ENCODE measurements at regions not wholly inside any gene's neighbourhood (a gene's known extent, or its start where the extent isn't known, plus 50 kb on each side); places are given as distances from the start of the nearest gene placed in this dataset.

DNA sequence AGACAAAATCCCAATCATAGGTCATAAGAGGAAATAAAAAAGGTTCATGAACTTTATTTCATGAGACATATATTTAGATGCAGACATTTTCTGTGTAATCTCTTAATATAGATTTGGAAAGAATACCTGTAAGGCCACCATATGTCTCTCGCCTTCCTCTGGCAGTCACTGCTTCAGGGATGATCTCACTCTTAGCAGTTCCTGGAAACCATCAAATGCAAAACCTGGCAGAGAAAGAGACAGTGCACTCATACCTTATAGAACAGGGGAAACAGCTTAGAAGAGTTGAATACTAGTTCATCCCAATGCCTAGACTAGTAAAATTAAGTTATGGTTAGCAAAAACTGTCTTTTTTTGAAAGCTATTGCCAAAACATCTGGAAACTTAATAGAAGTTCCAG is 243.3 kb downstream of the GASK1B start:
- no peak for TF ChIP-seq ZFX (IDR thresholded peaks at IDR 0.05)
- TF ChIP-seq, protein P1, sequence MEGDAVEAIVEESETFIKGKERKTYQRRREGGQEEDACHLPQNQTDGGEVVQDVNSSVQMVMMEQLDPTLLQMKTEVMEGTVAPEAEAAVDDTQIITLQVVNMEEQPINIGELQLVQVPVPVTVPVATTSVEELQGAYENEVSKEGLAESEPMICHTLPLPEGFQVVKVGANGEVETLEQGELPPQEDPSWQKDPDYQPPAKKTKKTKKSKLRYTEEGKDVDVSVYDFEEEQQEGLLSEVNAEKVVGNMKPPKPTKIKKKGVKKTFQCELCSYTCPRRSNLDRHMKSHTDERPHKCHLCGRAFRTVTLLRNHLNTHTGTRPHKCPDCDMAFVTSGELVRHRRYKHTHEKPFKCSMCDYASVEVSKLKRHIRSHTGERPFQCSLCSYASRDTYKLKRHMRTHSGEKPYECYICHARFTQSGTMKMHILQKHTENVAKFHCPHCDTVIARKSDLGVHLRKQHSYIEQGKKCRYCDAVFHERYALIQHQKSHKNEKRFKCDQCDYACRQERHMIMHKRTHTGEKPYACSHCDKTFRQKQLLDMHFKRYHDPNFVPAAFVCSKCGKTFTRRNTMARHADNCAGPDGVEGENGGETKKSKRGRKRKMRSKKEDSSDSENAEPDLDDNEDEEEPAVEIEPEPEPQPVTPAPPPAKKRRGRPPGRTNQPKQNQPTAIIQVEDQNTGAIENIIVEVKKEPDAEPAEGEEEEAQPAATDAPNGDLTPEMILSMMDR (conservative IDR thresholded peaks at IDR 0.05), result no peak
- no peak overlapping the region for H3K27ac ChIP-seq

DNA sequence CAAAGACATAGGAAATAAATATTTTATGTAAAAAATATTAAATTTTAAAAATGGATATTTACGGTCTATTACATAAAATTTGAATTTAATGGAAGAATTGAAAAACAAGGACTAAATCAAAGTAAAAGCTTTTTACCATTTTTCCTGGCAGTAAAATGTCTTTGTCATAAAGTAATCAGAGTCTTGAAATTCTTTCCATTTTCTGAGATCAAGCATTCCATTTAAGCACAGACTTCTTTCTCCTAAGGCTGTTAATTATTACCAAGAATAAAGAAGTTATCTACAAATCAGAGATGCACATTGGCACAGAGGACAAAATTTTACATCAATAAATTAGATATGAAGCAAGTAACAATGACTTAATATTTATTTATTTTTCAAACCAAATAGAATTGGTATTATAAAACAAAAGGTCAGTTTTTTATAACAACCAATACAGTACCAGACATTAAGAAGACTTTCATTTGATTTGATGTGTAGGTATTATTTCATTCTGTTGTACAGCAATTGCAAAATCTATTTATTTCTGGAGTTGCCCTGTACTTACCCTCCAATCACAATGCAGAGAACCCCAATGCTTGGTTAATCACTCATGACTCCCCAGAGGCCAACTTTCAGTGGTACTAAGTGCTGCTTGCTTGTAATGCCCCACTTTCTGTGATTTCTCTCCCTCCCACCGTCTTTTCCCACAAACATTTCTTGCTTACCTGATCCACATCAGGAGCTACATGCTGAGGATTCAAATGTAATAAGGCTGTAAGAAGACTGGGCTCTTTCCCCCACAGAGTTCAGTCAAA is 254.6 kb downstream of the GASK1B start:
- no peak overlapping the region for H3K27ac ChIP-seq
- TF ChIP-seq, protein P1 (conservative IDR thresholded peaks at IDR 0.05), result no peak
- no peak for TF ChIP-seq ZFX (IDR thresholded peaks at IDR 0.05)

DNA sequence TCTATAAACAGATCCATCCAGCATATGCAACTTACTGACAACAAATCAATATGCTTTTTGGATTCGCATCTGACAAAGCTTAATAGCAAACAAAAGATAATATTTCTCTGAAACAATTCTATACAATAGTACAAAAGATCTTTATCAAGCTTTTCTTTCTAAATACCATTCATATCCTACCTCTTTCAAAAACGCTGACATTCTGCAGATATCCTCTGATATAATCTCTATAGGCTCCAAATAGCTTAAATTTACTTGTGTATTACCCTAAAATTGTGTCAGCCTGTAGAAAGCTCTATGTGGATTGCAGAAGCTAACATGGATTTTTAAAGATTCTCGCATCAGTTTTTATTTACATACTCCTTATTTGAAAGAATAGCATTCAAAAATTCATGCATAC is 260.6 kb downstream of the GASK1B start:
- TF ChIP-seq, protein P1 (conservative IDR thresholded peaks at IDR 0.05), result no peak
- TF ChIP-seq ZFX (IDR thresholded peaks at IDR 0.05), result no peak
- no peak overlapping the region for H3K27ac ChIP-seq

DNA sequence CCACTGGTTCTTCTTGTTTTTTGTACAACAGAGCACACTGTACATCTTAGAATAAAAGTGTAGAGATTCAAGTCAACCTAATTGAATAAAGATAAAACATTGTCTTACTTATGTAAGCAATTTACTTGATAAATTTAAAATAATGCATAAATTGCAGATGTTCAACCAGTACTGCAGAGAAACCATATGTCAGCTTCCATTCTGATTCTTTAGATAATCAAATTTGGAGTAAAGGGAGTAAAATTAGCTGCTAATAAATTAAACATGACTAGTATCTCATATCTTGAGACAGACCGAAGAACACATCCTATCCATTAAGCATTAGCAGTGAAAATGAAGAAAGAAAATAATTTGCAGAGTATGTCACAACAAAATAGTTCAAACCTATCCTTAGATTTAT is 261.2 kb downstream of the GASK1B start:
- no peak overlapping the region for H3K27ac ChIP-seq
- TF ChIP-seq ZFX (IDR thresholded peaks at IDR 0.05), result no peak
- TF ChIP-seq, protein P1 (conservative IDR thresholded peaks at IDR 0.05), result no peak

DNA sequence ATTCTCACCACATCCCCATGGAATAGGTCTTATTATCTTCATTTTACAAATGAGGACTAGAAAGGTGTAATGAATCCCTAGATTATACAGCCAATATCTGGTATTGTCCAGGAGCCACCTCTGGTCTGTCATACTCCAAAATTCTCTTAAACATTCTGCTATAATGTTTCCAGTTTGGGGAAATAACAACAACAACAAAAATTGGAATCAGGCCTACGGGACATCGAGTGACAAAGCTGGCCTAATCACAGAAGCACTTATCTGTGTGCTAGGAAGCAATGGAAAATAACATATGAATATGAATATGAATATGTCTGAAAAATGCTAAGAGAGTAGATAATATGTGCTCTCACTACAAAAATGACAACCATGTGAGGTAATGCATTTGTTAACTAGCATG is 264.1 kb downstream of the GASK1B start:
- no peak overlapping the region for H3K27ac ChIP-seq
- TF ChIP-seq ZFX (IDR thresholded peaks at IDR 0.05), result no peak
- TF ChIP-seq, protein P1 (conservative IDR thresholded peaks at IDR 0.05), result no peak

DNA sequence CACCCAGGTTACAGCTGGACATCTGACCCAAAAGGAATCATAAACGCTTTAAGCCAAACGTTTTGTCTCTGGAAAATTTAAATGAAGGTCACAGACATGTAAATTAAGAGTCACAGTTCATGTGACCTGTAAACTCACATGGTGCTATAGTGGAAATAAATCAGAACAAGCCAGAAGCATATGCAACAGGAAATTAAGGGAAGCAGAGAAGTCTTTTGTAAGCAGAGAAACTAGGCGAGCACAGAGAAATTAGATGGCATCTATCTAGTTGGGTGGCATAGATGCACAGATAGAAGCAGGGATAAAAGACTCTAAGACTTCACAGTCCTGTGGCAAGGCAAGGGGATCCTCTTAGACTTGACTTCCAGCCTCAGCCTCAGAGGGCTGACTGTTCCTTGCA is 264.8 kb downstream of the GASK1B start:
- H3K27ac ChIP-seq, result no peak overlapping the region
- TF ChIP-seq, protein P1 (conservative IDR thresholded peaks at IDR 0.05), result no peak

DNA sequence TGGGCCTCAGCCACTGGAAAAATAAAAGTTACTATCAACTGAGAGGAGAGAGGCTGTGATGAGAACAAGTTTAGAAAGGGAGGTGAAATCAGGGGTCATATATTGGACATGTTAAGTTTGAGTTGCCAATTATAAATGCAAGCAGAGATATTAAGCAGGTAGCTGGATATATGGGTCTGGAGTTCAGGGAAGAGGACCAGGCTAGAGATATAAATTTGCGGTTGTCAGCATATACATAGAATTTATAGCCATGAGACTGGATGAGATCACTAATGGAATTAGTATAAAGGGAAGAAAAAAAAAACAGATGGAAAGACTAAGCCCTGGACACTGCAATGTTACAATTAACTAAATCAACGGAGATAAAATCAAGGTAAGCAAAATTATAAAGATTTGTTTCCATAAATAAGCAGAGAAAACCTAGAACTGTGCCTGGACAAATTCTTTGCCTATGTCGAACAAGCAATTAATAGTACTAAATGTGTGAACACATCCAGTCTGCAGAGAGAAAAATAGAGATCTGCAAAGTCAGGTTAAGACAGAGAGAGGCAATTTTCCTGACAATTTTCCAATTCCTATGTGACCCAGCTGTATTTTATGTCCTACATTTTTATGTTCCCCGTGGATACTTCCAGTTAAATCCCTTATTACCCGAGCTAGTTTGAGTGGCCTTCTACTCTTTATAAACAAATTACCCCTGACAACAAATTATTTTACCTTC is 265.4 kb downstream of the GASK1B start:
- H3K27ac ChIP-seq, result no peak overlapping the region
- TF ChIP-seq, protein P1 (conservative IDR thresholded peaks at IDR 0.05), result no peak
- no peak for TF ChIP-seq ZFX (IDR thresholded peaks at IDR 0.05)

All from C4-2B (cell line).